ENCODE measurements at regions not wholly inside any gene's neighbourhood (a gene's known extent, or its start where the extent isn't known, plus 50 kb on each side); places are given as distances from the start of the nearest gene placed in this dataset.
"Not testable (repeated sequence)": the region's sequence is repeated elsewhere in the genome, so short reads cannot be mapped to it uniquely, and the experiment has no call there.

- no peak for DNase-seq
Observed at GRCh38 chr4:3867403-3868100, 101.4 kb downstream of the ADRA2C start.

GRCh38 chr4:3868211-3869173 is 102.3 kb downstream of the ADRA2C start:
- no peak for DNase-seq

DNA sequence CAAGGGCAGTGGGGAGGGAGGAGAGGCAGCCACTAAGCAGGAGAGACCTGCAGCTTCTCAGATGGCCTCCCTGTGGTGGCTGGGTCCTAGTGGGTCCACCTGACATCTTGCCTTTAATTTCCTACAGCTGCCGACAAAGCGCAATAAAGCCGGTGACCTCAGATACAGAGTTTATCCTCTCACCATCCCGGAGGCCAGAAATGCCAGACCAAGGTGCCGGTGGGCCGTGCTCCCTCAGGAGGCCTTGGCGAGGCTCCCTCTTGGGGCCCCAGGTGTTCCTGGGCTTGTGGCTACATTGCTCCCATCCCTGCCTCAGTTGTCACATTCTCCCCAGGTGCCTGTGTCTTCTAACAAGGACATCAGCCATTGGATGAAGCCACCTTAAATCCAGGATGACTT is 103.0 kb downstream of the ADRA2C start:
- no peak for DNase-seq

DNA sequence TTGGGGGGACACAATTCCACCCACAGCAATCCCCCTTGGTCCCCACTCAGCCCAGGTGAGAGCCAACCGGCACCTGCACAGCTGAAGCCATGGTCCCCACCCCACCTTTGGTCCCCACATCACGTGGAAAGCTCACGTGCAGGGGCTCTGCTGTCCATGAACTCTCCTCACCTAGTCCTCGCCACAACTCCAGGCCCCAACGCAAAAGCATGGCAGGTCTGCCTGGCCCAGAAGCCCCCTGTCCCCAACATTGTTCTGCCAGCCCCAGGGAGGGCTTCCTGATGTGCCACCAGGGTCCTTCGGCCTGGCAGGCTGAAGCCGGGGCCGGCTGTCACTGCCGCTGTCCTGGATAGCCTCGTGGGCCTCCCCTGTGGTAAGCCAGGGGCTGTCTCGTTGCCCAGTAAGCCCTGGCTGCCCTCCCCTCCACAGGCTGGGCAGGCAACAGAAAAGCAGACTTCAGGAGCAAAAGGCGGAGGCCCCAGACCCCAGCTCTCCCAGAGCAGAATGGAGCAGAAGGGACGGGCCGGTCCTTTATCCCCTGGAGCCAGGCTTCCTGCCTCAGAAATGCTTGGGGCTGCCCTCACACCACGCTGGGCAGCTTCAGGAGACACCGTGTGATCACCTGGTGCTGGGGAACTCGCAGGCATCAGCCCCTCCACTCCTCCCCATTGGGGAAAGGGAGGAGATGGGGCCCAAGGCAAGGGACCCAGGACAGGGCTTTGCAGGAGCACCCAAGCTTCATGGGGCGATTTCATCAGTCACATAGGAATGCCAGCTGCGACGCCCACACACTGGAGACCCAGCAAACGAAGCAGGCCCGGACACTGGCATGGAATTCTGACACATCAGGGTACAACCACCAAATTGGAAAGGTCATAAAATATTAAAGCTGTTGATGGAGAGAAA is 103.7 kb downstream of the ADRA2C start:
- no peak for DNase-seq

GRCh38 chr4:3870567-3870962 is 104.4 kb downstream of the ADRA2C start:
- no peak for DNase-seq

- no peak for DNase-seq
Observed at GRCh38 chr4:3871181-3871852, 105.1 kb downstream of the ADRA2C start.

- no peak for DNase-seq
Observed at GRCh38 chr4:3871881-3872833, 106.0 kb downstream of the ADRA2C start.

DNA sequence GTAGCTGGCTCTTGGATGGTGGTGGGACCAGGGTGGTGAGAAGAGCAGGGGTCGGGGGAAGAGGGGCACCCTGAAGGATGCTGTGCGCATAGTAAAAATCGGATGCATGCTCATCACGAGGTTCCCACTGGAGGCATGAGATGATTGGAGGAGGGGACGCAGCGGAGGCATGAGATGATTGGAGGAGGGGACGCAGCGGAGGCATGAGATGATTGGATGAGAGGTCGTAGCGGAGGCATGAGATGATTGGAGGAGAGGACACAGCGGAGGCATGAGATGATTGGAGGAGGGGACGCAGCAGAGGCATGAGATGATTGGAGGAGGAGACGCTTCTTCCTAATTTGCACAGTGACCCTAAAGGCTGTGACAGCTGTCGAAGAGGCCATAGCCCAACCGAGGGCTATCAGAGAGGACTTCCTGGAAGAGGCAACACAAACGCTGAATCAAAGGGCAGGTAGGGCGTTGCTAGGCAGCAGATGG is 106.7 kb downstream of the ADRA2C start:
- no peak for DNase-seq

DNA sequence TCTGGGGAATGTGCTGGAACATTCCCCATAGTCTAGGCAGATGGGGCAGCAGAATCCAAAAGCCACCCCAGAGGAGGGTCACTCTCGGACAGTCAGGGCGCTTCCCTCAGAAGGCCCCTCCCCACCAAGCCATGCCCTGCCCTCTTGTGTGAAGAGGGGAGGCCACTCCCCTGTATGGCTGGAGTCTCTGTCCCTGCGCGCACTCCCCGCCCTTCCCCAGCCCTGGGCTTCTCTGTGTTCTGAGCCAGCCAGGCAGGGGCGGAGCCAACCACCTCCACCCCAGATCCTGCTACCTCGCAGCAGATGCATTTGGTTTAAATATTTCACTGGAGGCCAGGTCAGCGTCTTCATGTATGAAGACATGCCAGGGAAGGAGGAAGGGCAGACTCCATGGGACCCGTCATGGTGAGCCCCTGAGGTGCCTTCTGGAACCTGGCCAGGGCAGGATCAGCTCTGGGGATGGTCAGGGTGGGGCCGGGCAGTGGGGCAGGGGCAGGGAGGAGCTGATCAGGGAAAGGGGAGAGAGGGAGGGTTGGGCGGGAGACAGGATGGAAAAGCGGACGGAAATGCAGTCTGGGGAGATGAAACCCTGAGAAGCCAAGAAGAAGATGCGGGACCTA is 107.3 kb downstream of the ADRA2C start:
- DNase-seq = no peak

- DNase-seq = no peak
Observed at GRCh38 chr4:3874028-3874415, 107.8 kb downstream of the ADRA2C start.

DNA sequence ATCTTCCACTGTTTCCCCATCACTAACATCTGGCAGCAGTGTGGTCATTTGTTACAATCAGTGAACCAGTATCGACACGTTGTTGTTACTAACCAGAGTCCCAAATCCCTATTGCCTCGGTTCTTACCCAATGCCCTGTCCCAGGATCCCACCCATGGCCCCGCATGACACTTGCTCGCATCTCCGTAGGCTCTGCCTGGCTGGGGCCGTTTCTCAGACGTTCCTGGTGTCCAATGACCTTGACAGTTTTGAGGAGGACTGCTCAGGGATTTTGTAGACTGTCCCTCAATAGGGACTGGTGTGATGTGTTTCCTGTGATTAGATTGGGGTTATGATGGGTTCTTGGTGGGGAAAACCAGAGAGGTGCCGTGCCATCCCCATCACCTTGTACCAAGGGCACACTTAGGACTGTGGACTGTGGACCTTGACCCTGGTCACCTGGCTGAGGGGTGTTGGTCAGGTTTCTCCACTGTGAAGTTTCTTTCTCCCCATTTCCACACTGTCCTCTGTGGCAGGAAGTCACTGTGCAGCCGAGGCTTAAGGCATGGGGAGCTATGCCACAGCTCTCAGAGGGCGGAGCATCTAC is 108.4 kb downstream of the ADRA2C start:
- DNase-seq = no peak

- no peak for DNase-seq
Observed at GRCh38 chr4:3875466-3875865, 109.3 kb downstream of the ADRA2C start.

DNA sequence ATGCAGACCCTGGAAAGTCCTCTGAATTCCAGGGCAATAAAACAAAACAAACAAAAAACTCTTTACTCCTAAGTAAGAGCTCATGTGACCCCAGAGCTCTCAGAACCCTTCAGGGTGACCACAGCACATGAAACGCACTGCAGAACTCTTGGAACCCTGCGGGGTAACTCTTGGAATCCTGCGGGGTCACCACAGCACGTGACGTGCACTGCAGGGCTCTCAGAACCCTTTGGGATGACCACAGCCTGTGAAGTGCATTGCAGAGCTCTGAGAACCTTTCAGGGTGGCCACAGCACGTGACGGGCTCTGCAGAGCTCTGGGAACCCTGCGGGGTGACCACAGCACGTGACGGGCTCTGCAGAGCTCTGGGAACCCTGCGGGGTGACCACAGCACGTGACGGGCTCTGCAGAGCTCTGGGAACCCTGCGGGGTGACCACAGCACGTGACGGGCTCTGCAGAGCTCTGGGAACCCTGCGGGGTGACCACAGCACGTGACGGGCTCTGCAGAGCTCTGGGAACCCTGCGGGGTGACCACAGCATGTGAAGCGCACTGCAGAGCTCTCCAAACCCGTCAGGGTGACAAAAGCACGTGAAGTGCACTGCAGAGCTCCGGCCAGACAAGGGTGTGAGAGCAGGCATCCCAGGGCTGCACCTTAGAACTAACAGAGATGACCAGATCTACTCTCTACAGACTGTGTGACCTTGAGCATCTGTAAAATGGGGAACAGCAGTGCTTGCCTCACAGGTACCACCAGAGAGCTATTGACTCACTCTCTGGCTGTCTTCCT is 110.1 kb downstream of the ADRA2C start:
- not testable (repeated sequence) for DNase-seq

GRCh38 chr4:3877236-3877635 is 111.1 kb downstream of the ADRA2C start:
- DNase-seq = no peak

DNA sequence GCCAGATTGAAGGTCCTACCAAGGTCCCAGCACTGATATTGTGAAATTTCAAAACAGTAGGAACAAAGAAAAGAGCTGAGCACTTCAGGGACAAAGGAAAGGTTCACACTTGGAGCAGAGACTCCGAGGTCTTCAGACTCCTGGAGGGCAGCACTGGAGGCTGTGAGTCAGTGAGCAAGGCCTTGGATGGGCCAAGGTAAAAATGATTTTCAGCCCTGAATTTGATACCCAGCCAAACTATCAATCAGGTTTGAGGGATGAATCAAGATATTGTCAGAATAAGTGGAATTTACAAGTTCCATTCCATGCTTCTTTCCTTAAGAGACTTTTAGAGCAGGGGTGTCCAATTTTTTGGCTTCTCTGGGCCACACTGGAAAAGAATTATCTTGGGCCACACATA is 111.7 kb downstream of the ADRA2C start:
- DNase-seq = no peak

DNA sequence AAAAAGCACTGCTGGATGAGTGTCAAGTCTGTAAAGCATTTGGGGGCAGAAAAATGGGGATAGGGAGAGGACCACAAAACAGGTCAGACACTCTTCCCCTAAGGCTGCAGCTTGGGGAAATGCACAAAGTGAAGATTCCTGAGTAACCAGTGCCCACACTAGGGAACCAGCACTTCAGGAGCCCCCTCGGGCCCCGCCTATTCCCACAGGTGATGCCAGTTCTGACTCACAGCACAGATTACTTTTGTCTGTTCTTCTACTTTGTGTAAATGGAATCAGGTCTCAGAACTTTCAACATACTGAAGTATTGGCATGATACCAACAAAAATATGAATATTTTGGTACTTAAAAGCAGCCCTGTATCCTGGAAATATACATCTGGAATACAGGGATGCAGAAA is 112.5 kb downstream of the ADRA2C start:
- DNase-seq = no peak

GRCh38 chr4:3879681-3880614 is 113.8 kb downstream of the ADRA2C start:
- DNase-seq = no peak

GRCh38 chr4:3880615-3881120 is 114.5 kb downstream of the ADRA2C start:
- DNase-seq = peak; percentile 51
